GM18861 (cell line): ENCODE measurements at regions not wholly inside any gene's neighbourhood (a gene's known extent, or its start where the extent isn't known, plus 50 kb on each side); places are given as distances from the start of the nearest gene placed in this dataset.
"Not testable (repeated sequence)": the region's sequence is repeated elsewhere in the genome, so short reads cannot be mapped to it uniquely, and the experiment has no call there.

Source experiments
- ATAC-seq: cut with Tn5 transposase; IDR thresholded peaks from one replicate; pipeline ENCODE4 v1.9.1; 2021; ENCODE audit not compliant: unreplicated experiment

- ATAC-seq: no peak
These were observed 125.0 kb downstream of the URI1 start for GRCh38 chr19:30066781-30067759.

GRCh38 chr19:30067956-30068506 is 126.0 kb downstream of the URI1 start:
- not testable (repeated sequence) for ATAC-seq

DNA sequence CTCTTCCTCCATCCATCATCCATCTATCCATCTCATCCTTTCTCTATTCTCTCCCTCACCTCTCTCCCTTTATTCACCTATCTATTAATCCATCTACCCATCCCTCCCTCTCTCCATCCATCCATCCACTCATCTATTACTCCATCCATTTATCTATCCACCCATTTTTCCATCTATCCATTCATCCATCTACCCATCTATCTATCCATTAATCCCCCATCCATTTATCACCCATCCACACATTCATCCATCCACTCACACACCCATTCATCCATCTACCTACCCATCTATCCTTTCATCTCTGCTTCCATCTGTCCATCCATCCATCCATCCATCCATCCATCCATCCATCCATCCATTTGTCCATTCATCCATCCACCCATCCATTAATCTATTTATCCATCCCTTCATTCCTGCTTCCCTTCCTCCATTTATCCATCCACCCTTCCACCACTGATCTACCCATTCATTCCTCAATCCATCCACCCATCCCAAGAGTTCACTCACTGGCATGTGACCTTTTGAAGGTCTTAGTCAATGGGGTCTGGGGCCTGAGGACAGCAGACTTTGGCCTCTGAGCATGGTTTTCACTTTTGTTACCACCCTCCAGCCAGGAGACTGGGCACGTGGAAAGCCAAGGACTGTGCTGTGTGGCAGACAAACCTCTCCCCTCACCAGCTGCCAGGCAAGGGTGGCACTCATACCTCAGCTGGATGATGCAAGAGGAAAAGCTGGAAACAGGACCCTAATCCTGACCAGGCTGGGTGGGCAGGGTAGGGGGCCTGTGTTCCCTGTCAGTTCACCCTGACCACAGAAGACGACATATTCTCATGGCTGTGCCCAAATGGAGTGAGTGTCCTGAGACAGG is 126.7 kb downstream of the URI1 start:
- ATAC-seq: no peak

GRCh38 chr19:30069535-30070197 is 127.6 kb downstream of the URI1 start:
- no peak for ATAC-seq

DNA sequence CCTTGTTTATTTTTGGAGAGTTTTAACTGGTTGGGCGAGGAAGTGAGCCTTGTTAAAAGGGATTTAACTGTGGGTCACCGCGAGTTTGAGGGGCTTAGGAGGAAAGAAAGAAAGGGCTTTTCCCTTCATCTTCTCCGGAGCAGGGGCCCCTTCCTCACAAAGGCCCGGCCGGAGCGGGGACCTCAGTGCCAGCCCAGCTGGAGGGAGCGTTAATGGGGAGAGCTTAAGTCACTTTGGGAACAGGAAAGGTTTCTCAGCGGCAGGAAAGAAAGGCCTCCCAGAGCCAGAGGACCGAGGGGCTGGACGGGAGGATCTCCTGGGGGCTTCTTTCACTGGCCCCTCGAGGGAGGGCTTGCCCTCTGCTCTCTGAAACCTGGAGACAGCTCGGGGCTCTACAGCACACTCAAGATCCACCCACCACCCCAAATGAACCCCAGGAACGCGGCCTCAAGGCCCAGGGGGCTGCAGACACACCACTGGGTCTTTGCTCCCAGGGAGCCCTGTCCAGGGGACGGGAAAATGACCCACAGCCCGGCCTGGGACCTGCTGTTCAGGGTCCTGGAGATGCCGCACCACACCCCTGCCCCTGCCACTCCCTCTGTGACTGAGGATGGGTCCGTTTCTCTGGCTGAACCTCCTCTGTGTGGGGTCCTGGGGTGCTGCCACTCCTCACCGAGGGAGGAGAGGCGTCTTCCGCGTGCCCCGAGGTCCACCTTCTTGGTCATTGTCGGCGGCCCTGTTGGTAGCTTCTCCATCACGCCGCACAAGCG is 128.3 kb downstream of the URI1 start:
- ATAC-seq: no peak

GRCh38 chr19:30070968-30071632 is 129.1 kb downstream of the URI1 start:
- ATAC-seq: no peak

DNA sequence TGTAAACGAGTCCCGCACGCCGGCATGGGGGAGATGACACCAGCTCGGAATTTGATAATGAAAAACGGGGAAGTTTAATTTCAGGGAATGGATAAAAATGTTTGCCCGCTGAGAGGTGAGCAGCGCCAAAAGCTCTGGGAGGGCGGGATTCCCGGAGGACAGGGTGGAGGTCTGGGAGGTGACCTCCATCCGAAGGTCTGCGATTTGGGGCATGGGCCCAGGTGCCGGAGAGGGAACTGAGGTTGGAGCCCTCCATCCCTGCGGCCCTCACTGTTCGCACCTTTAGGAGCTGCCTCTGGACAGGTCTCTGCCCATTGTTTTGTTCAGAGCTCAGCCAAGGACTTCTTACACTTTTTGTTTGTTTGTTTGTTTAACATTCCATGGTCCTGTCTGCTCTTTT is 129.8 kb downstream of the URI1 start:
- ATAC-seq: no peak

DNA sequence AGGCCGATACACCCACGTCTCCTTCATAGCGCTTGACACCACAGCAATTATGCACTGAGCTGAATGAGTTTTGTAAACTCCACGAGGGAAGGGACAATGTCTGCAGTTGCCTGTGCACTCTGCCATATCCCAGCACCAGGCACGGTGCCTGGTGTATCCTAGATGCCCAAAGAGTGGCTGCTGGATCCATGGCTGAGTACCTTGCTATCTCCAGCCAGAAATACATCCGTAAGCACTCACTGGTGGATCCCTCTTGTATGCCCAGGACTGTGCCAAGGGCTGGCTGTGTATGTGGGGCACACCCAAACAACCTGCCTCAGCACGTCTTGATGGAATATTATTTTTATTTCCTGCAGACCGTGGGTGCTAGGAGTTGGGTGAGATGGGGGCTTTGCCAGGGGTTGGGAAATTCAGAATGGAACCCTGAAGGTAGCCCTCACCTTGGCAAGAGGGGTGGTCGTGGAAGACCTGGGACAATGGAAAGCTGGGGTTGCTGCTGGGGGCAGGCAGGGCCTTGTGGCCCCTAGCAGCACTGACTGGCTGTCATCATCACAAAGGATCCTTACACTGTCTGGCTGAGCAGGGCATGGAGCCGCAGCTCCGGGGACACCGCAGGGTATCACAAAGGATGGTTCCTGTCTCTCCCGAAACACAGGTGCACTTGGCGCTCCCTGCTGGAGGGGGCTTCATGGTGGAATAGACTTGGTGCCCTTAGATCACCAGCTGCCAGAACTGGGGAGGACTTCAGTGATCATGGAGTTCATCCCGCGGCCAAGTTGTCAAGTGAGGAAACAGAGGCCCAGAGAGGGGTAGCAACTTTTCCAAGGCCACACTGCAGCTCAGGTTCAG is 131.3 kb downstream of the URI1 start:
- ATAC-seq: no peak

DNA sequence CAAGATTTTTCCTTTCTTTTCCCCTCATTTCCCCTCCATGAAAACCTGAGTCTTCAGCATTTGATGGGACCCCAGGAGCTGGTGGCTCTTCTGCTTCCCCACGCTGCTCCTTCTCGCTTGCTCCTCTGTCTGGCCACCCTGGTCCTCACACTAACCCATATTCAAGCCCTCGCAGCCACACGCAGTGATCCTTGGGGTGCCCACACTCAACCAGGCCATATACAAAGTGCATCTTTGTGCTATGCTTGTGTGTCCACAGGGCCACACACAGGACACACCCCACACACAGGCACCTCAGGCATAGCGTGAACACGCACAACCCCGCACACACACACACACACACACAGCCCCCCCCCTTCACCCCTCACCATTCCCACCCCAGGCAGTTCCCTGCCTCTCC is 132.1 kb downstream of the URI1 start:
- ATAC-seq: no peak

- ATAC-seq: no peak
These were observed 133.0 kb downstream of the URI1 start for GRCh38 chr19:30074741-30075715.

- ATAC-seq: no peak
These were observed 134.1 kb downstream of the URI1 start for GRCh38 chr19:30076101-30076551.

- no peak for ATAC-seq
These were observed 135.0 kb downstream of the URI1 start for GRCh38 chr19:30076751-30077670.

DNA sequence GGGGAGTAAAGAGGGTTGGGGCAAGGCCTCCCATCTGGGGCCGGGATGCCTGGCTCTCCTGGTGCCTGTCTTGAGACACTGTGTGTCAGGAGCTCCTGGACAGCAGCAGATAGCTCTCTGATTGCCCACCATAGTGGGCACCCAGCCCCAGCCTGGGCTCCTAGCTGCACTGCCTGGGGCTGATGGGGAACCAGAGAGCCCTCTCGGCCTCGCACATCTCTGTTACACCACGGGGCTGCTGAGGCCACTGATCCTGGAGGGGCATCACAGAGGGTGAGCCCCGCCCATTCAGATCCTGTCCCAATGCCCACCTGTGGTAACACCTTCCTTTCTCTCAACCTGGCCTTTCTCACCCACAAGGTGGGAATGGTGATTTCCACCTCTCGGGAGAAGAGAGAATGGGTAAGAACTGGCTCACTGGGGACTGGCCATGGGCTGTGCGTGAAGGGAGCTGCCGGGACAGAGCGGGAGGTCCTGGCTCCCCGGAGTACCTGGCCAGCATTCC is 135.9 kb downstream of the URI1 start:
- ATAC-seq: no peak

DNA sequence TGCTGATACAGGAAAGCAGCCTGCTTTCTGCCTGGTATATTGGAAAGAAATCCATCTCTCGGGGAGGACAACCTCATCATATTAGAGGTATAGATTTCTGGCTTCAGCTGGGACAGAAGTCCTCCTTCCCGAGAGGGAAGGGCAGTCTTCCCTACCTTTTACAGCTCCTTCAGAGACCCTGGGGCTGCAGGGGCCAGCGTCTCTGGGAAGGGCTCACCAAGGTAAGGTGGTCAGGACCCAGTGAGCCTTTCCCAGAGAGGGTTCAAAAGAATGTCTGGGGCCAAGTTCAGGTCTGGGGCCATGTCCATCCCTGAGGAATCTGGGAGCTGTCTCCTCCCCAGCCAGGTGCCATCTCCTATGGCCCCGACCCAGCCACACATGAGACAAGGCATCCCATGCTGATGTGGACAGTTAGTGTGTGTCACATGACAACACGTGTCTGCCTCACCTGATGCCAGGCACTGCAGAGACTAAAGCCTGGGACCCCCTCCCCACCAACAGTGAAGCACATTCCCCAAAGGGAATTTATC is 136.4 kb downstream of the URI1 start:
- ATAC-seq: no peak

DNA sequence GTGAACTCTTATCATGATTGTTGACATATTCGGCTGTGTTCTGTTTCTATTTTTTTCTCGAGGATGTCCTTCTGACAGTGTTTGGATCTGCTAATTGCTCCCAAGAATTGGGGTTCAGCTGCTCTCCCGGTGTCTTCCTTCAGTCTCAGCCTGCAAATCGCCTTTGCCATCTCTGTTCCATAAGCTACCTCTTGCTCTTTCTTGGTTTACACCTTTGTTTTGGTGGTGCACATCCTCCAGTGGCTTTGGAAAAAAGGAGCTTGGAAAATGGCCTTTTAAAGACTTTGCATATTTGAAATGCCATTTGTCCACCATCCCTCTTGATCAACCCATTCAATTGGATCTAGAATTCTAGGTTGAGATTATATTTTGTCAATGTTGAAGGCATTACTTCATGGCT is 137.2 kb downstream of the URI1 start:
- no peak for ATAC-seq

DNA sequence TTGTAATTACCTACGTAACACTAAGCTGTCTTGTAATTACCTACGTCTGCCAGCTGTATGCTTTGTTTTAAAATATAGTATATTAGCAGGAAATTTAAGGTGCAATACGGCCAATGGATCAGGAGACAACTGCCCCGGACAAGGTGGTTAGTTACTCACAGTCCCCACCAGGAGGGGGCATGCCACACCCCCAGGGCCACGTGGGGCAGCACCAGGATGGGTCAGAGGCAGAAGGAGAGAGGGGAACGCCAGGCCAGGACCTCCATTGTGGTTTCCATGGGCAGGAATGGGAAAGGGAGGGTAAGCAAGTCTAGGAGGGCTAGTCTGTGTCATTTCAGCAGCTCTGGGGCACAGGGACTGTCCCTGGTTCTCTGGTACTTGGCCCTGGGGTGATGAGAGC is 140.1 kb downstream of the URI1 start:
- no peak for ATAC-seq
